Spleen (tissue), 7 donors: ENCODE measurements at regions not wholly inside any gene's neighbourhood (a gene's known extent, or its start where the extent isn't known, plus 50 kb on each side); places are given as distances from the start of the nearest gene placed in this dataset.

Source experiments
- POLR2A ChIP-seq, 3 donors: fragments of 450-650 bp; IDR thresholded peaks; one replicate each; pipeline ENCODE4 v1.5.1; 2017; ENCODE audit warnings: antibody characterized with exemption in 3 of 3, mild to moderate bottlenecking in 1 of 3
- POLR2AphosphoS5 ChIP-seq, 3 donors: sonication (generic); formaldehyde crosslinking; IDR thresholded peaks; one replicate each; pipeline ENCODE4 v1.5.1; 2017; ENCODE audit warnings: antibody characterized with exemption in 3 of 3
- TF ChIP-seq, protein P1 (sequence below), 11 experiments: fragments of 200-600 bp in 7 of 11; fragments of 450-650 bp in 4 of 11; sonication (generic) in 4 of 11; IDR thresholded peaks in 8 of 11; conservative IDR thresholded peaks in 3 of 11; 1 replicate in 7 of 11; 2 replicates in 4 of 11; pipeline versions ENCODE4 v1.4.0 to v1.8.0; 2016 to 2021; ENCODE audit warnings: antibody characterized with exemption in 11 of 11, inconsistent platforms in 4 of 11, mild to moderate bottlenecking in 1 of 11
- donor health status: DM: no; HTN: no; CAD: no; lungs with moderate emphysema.
- donor health status: DM: no; HTN: no; CAD: no.
- donor health status: DM: no; HTN: no; CAD: no.

DNA sequence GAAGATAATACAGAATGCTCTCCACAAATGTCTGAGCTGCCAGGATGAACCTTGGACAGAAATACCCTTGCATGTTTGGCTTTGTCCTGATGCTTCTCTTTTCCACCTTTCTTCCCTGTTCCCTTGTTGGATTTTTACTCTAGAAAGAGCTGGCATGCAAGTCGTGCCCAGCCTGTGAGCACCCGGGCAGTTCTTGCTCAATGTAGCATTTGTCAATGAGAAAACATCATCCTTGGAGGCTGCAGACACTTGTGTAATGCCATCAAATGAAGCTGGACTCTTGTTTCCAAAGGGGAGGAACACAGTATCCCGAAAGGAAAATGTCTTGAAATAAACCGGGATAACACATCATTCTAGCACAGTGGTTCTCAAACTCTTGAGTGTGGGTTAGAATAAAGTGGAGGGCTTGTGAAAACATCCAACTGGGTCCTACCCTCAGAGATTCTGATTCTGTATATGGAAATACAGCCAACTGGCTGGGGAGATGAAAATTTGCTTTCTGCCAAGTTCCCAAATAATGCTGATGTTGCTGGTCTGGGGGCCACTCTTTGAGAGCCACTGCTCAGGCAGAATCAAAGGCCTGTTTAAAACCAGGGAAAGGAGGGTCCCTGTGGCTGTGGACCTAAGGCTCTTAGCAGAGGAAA lies 237.2 kb downstream of the SPATA18 start:
- TF ChIP-seq POLR2A (IDR thresholded peaks at IDR 0.05) (no peak), POLR2AphosphoS5 (IDR thresholded peaks at IDR 0.05) (no peak)
- TF ChIP-seq, protein P1, sequence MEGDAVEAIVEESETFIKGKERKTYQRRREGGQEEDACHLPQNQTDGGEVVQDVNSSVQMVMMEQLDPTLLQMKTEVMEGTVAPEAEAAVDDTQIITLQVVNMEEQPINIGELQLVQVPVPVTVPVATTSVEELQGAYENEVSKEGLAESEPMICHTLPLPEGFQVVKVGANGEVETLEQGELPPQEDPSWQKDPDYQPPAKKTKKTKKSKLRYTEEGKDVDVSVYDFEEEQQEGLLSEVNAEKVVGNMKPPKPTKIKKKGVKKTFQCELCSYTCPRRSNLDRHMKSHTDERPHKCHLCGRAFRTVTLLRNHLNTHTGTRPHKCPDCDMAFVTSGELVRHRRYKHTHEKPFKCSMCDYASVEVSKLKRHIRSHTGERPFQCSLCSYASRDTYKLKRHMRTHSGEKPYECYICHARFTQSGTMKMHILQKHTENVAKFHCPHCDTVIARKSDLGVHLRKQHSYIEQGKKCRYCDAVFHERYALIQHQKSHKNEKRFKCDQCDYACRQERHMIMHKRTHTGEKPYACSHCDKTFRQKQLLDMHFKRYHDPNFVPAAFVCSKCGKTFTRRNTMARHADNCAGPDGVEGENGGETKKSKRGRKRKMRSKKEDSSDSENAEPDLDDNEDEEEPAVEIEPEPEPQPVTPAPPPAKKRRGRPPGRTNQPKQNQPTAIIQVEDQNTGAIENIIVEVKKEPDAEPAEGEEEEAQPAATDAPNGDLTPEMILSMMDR (IDR thresholded peaks at IDR 0.05 in 8 of 11, conservative IDR thresholded peaks at IDR 0.05 in 3 of 11), result no peak
